ENCODE measurements at regions not wholly inside any gene's neighbourhood (a gene's known extent, or its start where the extent isn't known, plus 50 kb on each side); places are given as distances from the start of the nearest gene placed in this dataset.

DNA sequence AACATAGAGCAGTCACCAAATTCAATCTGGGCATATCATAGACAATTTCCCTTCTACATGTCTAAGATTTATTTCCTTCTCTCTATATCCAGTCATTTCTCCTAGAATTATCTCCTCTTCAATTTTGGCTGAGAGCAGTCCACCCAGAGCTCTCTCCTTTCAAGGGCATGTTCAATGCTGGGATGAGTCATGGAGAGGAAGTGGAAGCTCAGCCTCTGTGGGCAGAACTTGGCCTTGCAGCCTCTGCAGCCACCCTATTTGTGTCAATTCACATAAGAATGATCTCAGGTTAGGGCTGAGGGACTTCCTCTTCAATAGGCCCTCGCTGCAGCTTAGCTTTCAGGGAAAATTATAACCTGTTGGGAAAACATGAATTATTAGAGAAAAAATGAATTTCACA lies 560.8 kb downstream of the POM121L12 start:
- TF ChIP-seq, protein P1, sequence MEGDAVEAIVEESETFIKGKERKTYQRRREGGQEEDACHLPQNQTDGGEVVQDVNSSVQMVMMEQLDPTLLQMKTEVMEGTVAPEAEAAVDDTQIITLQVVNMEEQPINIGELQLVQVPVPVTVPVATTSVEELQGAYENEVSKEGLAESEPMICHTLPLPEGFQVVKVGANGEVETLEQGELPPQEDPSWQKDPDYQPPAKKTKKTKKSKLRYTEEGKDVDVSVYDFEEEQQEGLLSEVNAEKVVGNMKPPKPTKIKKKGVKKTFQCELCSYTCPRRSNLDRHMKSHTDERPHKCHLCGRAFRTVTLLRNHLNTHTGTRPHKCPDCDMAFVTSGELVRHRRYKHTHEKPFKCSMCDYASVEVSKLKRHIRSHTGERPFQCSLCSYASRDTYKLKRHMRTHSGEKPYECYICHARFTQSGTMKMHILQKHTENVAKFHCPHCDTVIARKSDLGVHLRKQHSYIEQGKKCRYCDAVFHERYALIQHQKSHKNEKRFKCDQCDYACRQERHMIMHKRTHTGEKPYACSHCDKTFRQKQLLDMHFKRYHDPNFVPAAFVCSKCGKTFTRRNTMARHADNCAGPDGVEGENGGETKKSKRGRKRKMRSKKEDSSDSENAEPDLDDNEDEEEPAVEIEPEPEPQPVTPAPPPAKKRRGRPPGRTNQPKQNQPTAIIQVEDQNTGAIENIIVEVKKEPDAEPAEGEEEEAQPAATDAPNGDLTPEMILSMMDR (IDR thresholded peaks at IDR 0.05), result no peak
- TF ChIP-seq POLR2AphosphoS5 (IDR thresholded peaks at IDR 0.05), result no peak

Data from prostate gland (tissue), 2 donors.